Lower lobe of right lung (tissue), 2 donors: ENCODE measurements at regions not wholly inside any gene's neighbourhood (a gene's known extent, or its start where the extent isn't known, plus 50 kb on each side); places are given as distances from the start of the nearest gene placed in this dataset.

Source experiments
- ATAC-seq, 2 donors: fragments of 200-7000 bp; cut with Tn5 transposase; one replicate each; pipeline ENCODE4 v1.9.1; 2020 to 2022; ENCODE audit warnings: mild to moderate bottlenecking in 2 of 2, moderate library complexity in 2 of 2
- DNase-seq: peaks from one replicate; pipeline ENCODE4 v3.0.0-alpha.2; 2020
- H3K27ac ChIP-seq: fragments of 200-600 bp; one replicate; pipeline ENCODE4 v1.8.0; 2022
- H3K27me3 ChIP-seq: fragments of 200-600 bp; one replicate; pipeline ENCODE4 v1.8.0; 2022; ENCODE audit warnings: low read depth
- H3K36me3 ChIP-seq: fragments of 200-600 bp; one replicate; pipeline ENCODE4 v1.8.0; 2022; ENCODE audit warnings: mild to moderate bottlenecking
- H3K4me1 ChIP-seq: fragments of 200-600 bp; one replicate; pipeline ENCODE4 v1.8.0; 2022
- H3K4me3 ChIP-seq: fragments of 200-600 bp; one replicate; pipeline ENCODE4 v1.8.0; 2022; ENCODE audit warnings: mild to moderate bottlenecking
- H3K9me3 ChIP-seq: fragments of 200-600 bp; one replicate; pipeline ENCODE4 v1.8.0; 2022
- CTCF ChIP-seq: fragments of 200-600 bp; IDR thresholded peaks from one replicate; pipeline ENCODE4 v1.8.0; 2022; ENCODE audit warnings: antibody characterized with exemption, mild to moderate bottlenecking
- intact Hi-C: fragments of 100-400 bp; cut with DNase I; formaldehyde crosslinking; loops from one replicate; pipeline ENCODE4 v1.11.0; 2022
- donor health status: DM: no; HTN: yes; CAD: no; lungs with severe emphysema.

GRCh38 chr16:59684911-59685310 is 950.8 kb upstream of the GOT2 start:
- Histone ChIP-seq H3K4me1 (no peaks in the 10 kb centered on the region), H3K36me3 (no peaks in the 10 kb centered on the region), H3K4me3 (no peak overlapping the region), H3K27ac (no peak overlapping the region), H3K27me3 (no peaks in the 10 kb centered on the region), H3K9me3 (no peaks in the 10 kb centered on the region)
- DNase-seq (no peak), ATAC-seq (no peak)
- TF ChIP-seq CTCF: no peak
- intact Hi-C loops: no loop called here

DNA sequence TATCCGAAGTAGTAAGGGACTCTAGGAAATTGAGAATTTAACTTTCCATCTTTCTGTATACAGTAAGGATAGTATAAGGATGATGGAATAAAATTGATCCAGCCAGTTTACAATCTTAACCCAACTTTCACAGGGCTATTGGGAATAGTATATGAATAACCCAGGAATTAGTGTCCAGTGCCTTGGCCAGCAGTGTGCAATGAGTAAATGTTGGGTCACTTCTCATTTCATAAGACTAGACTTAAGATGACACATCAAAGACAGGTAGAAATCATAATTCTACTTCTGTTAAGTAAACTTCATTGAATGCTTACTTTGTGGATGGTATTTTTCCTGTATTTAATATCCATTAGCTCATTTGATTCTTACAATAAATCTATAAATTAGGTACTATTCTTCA is 949.6 kb upstream of the GOT2 start:
- no peaks in the 10 kb centered on the region for H3K36me3 ChIP-seq
- no peaks in the 10 kb centered on the region for H3K27me3 ChIP-seq
- intact Hi-C loops: no loop called here
- DNase-seq: no peak
- no peaks in the 10 kb centered on the region for H3K9me3 ChIP-seq
- H3K4me3 ChIP-seq: no peak overlapping the region
- TF ChIP-seq CTCF: no peak
- H3K27ac ChIP-seq: no peak overlapping the region
- no peaks in the 10 kb centered on the region for H3K4me1 ChIP-seq
- no peak for ATAC-seq

GRCh38 chr16:59665618-59666220 is 931.6 kb upstream of the GOT2 start:
- no peak for TF ChIP-seq CTCF
- no peak for DNase-seq
- Histone ChIP-seq H3K9me3 (no peaks in the 10 kb centered on the region), H3K27me3 (no peaks in the 10 kb centered on the region), H3K4me3 (no peak overlapping the region), H3K27ac (no peak overlapping the region), H3K4me1 (no peaks in the 10 kb centered on the region), H3K36me3 (no peaks in the 10 kb centered on the region)
- intact Hi-C loops: no loop called here
- no peak for ATAC-seq

GRCh38 chr16:59658572-59658971 is 924.5 kb upstream of the GOT2 start:
- no peak for TF ChIP-seq CTCF
- H3K4me3 ChIP-seq: no peak overlapping the region
- H3K9me3 ChIP-seq: no peaks in the 10 kb centered on the region
- no peaks in the 10 kb centered on the region for H3K27me3 ChIP-seq
- ATAC-seq (no peak), DNase-seq (no peak)
- intact Hi-C loops: no loop called here
- no peaks in the 10 kb centered on the region for H3K36me3 ChIP-seq
- H3K4me1 ChIP-seq: no peaks in the 10 kb centered on the region
- no peak overlapping the region for H3K27ac ChIP-seq

GRCh38 chr16:59655031-59655430 is 920.9 kb upstream of the GOT2 start:
- DNase-seq: no peak
- intact Hi-C loops: no loop called here
- Histone ChIP-seq H3K9me3 (no peaks in the 10 kb centered on the region), H3K4me3 (no peak overlapping the region), H3K27ac (no peak overlapping the region), H3K4me1 (no peaks in the 10 kb centered on the region), H3K27me3 (no peaks in the 10 kb centered on the region), H3K36me3 (no peaks in the 10 kb centered on the region)
- ATAC-seq: no peak
- TF ChIP-seq CTCF: no peak

- intact Hi-C loops: no loop called here
- no peaks in the 10 kb centered on the region for H3K27me3 ChIP-seq
- DNase-seq: no peak
- no peaks in the 10 kb centered on the region for H3K4me1 ChIP-seq
- TF ChIP-seq CTCF: no peak
- H3K4me3 ChIP-seq: no peak overlapping the region
- no peak overlapping the region for H3K27ac ChIP-seq
- H3K36me3 ChIP-seq: no peaks in the 10 kb centered on the region
- no peaks in the 10 kb centered on the region for H3K9me3 ChIP-seq
- no peak for ATAC-seq
Observed at GRCh38 chr16:59654455-59654854, 920.3 kb upstream of the GOT2 start.
